Mammary epithelial cell (primary cell): ENCODE measurements at regions not wholly inside any gene's neighbourhood (a gene's known extent, or its start where the extent isn't known, plus 50 kb on each side); places are given as distances from the start of the nearest gene placed in this dataset.

Source experiments
- CTCF ChIP-seq, 2 donors: IDR thresholded peaks in 1 of 2; conservative IDR thresholded peaks in 1 of 2; 2 replicates each; pipeline ENCODE4 v1.5.1; 2011 to 2012; ENCODE audit warnings: inconsistent platforms in 2 of 2, low read length in 2 of 2, mild to moderate bottlenecking in 2 of 2, control low read depth in 1 of 2, low read depth in 1 of 2; ENCODE audit not compliant: insufficient read depth in 1 of 2; ENCODE audit errors: extremely low read depth in 1 of 2
- EZH2 ChIP-seq: IDR thresholded peaks from 2 replicates; pipeline ENCODE4 v1.6.1; 2012; ENCODE audit warnings: low read length, inconsistent platforms, borderline replicate concordance

- TF ChIP-seq CTCF (conservative IDR thresholded peaks at IDR 0.05 in 1 of 2, IDR thresholded peaks at IDR 0.05 in 1 of 2; ENCODE audit: extremely low read depth in 1 of 2, insufficient read depth in 1 of 2, low read depth in 1 of 2, low read length in 2 of 2): no peak
- TF ChIP-seq EZH2: no peak
Measured at GRCh38 chr16:88130016-88130415, 178.8 kb downstream of the BANP start.
